HG03558 (cell line): ENCODE measurements at regions not wholly inside any gene's neighbourhood (a gene's known extent, or its start where the extent isn't known, plus 50 kb on each side); places are given as distances from the start of the nearest gene placed in this dataset.

ENCODE experiments used
- ATAC-seq: cut with Tn5 transposase; IDR thresholded peaks from one replicate; pipeline ENCODE4 v1.9.1; 2021; ENCODE audit warnings: moderate number of reproducible peaks; ENCODE audit not compliant: unreplicated experiment; ENCODE audit errors: extremely low read depth

GRCh38 chr9:108331596-108331995 lies 524.2 kb downstream of the ACTL7B start:
- ATAC-seq: no peak

DNA sequence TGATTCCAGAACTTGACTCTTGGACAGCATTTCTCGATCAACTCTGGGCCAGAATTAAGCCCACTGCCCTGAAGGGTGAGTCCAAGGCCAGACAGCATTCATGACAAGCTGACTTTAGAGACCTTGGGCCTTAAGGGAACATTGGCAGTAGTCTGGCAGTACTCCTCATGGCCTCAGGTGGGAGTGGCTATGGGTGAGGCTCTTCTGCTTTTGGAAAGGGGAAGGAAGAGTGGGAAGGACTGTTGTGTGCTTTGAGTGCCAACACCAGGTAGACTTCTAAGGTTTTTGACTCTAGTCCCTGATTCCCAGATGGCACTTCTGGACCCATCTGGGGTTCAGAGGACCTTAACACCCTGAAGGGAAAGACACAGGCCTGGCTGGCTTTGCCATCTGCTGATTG lies 530.4 kb downstream of the ACTL7B start:
- no peak for ATAC-seq

DNA sequence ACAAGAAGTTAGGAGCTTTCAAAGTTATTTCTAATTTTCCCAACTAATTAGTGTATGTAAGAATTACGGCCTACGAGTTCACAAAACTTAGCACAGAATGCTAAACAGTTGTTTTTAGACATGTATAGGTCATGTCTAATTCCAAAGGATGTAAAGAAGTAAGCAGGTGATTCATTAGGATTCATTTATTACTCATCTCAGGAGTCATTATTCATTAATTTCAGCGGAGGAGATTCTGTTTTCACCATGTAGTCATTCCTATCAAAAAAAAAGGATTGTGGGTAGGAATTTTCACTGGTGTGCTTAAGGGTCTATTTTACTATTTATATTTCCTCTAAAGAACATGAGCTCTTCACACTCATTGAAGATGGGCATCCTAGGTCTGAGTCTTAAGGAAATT lies 532.2 kb downstream of the ACTL7B start:
- no peak for ATAC-seq

DNA sequence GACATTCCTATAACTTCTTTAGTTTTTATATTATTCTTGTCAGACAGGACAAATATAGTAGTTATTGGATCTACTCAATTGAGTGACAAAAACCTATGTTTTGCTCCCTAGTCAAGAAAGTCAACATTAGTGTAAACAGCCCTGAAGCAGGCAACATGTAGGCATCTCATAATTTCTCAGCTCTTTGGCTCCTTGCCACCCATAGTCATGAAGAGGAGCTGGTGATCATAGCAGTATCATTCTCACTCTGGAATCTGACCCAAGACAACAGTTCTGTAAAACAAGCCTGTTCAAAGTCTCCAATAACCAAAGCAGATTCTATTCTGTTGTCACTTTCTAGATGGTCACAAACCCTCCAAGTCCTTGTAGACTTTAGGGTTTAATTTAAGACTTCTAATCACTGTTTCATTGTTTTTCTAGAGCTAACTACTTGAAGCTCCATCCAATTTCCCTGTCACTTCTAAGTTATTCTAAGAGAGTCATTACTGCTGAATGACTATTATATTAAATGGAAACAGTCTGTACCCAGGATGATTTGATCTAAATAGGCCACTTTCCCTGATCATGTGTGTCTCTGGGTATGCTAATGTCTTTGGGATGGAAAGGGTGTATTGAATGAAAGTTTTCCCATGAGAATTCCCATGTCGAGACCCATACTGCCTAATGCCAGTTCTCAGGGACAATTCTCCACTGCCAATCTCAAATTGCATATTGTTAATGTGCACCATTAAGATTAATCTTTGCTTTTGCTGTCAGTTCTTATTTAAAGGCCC lies 533.3 kb downstream of the ACTL7B start:
- no peak for ATAC-seq

DNA sequence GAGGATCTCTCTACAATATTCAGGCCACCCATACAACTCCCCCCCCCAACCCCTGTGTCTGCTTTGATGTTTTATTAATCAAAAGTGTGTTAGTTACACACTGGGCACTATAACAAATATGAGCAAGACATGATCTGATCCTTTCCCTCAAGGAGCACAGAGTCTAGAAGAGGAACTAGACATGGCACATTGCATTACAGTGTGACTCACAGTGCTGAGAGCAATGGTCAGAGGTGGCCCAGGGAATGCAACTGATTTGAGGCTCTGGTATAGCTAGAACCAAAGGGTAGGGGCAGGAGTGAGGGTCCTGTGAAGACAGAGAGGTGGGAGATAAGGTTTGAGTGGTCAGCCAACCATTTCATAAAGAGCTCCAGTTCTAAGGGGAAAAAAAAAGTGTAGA lies 539.2 kb downstream of the ACTL7B start:
- no peak for ATAC-seq

DNA sequence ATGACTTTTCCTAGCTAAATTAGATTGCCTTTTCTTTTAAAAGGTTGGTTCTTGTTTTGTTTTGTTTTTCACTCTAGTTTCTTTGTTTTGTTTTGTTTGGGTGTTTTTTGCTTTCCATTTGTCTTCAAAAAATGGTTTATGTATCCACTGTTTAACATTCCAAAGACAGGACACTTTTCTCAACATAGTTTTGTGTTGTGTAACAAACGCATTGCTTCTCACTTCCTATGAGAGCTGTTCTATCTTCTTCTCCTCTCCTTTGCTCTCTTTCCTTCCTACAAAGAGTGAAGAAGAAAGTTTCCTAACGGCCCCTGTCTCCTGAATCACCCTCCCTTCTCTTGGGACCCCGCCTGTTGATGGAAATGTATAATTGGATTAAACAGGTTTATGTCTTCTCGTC lies 539.7 kb downstream of the ACTL7B start:
- no peak for ATAC-seq

DNA sequence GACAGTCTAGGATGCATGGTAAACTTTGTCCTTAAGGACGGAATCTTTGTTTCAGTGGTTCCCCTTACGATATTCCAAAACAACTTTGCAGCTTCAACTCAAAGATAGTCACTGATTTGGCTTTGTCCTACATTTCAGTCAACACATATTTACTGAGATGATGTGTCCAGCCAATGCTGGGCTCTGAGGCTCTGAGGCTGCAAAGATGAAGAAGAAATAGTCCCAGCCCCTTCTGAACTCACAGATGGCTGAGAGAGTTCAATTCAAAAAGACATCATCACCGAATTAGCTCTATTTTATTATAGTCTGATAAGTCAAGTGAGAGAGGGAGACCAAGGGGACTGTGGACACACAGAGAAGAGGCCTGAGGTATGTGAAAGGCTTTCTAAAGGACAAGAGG lies 544.0 kb downstream of the ACTL7B start:
- no peak for ATAC-seq

- ATAC-seq: no peak
Observed at GRCh38 chr9:108310202-108310601, 545.6 kb downstream of the ACTL7B start.

- no peak for ATAC-seq
Observed at GRCh38 chr9:108300306-108301287, 555.2 kb downstream of the ACTL7B start.

- no peak for ATAC-seq
Observed at GRCh38 chr9:108297073-108297472, 558.7 kb downstream of the ACTL7B start.

DNA sequence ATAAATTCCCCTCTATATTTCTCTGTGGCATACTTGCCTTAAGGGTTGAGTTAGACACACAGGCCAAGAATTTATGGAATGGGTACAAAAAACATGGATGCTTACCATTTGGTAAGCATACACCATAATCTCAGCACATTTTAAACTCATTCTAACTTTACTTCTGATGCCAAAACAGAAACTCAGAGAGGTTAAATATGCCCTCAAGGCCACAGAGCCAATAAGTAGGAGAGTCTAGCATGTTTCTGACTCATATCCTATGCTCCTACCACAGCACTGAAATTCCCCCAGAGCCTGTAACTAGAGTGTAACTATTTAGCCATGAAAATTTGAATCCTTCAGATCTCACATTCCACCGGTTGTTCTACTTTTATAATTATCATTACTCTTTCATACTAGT lies 559.7 kb downstream of the ACTL7B start:
- no peak for ATAC-seq

GRCh38 chr9:108291586-108291932 lies 564.2 kb downstream of the ACTL7B start:
- no peak for ATAC-seq

GRCh38 chr9:108290839-108291585 lies 564.8 kb downstream of the ACTL7B start:
- no peak for ATAC-seq

GRCh38 chr9:108286638-108287206 lies 569.1 kb downstream of the ACTL7B start:
- no peak for ATAC-seq

GRCh38 chr9:108283696-108284095 lies 572.1 kb downstream of the ACTL7B start:
- no peak for ATAC-seq

GRCh38 chr9:108282872-108283271 lies 572.9 kb downstream of the ACTL7B start:
- ATAC-seq: no peak

DNA sequence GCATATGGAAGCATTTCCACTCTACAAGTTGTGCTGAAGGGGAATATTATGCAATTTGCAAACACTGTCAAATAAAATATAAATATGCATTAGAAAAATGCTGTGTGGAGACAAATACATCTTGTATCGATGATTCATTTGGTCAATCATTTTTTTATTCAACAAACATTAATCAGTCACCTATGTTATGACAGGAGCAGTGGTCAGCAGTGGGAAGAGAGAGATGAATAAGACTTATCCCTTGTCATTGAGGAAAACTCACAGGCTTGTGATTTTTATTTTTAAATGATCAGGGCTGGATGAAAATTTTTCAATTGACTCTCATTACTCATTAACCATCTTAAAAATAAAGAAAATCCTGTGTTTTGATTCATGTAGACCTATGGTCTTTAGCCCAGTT lies 574.1 kb downstream of the ACTL7B start:
- no peak for ATAC-seq

- ATAC-seq: no peak
Observed at GRCh38 chr9:108278341-108278740, 577.4 kb downstream of the ACTL7B start.

GRCh38 chr9:108277216-108277615 lies 578.6 kb downstream of the ACTL7B start:
- no peak for ATAC-seq

- ATAC-seq: no peak
Observed at GRCh38 chr9:108275906-108276305, 579.9 kb downstream of the ACTL7B start.
